ENCODE measurements at regions not wholly inside any gene's neighbourhood (a gene's known extent, or its start where the extent isn't known, plus 50 kb on each side); places are given as distances from the start of the nearest gene placed in this dataset.

- no peak for TF ChIP-seq EZH2 (IDR thresholded peaks at IDR 0.05)
- TF ChIP-seq POLR2AphosphoS5 (IDR thresholded peaks at IDR 0.05; ENCODE audit: borderline replicate concordance, low read depth, low read length): no peak
These were observed 105.0 kb upstream of the CTNNB1 start for GRCh38 chr3:41094351-41094750.

All from SK-N-MC (cell line).